ENCODE measurements at regions not wholly inside any gene's neighbourhood (a gene's known extent, or its start where the extent isn't known, plus 50 kb on each side); places are given as distances from the start of the nearest gene placed in this dataset.
"Not testable (repeated sequence)": the region's sequence is repeated elsewhere in the genome, so short reads cannot be mapped to it uniquely, and the experiment has no call there.

DNA sequence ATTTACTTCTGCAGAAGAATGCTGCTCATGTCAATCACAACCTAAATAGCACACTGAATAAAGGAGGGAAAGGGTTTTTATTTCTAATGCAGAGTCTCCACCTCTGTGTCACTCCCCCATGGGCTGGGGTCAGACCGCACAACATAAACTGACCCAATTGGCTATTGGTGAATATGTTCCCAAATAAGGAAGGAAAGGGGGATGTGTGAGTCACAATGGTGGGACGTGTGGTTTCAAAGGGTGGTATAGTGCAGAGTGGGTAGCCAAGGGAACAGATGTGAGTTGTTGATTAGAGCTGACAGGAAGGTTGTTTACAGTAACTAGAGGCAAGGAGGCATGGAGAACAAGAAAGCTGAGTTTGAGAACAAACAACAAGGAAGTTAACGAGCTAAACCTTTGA, 491.8 kb downstream of the ZPLD1 start:
- no peak for DNase-seq

GRCh38 chr3:102933377-102933776, 498.6 kb downstream of the ZPLD1 start:
- DNase-seq, result no peak

DNA sequence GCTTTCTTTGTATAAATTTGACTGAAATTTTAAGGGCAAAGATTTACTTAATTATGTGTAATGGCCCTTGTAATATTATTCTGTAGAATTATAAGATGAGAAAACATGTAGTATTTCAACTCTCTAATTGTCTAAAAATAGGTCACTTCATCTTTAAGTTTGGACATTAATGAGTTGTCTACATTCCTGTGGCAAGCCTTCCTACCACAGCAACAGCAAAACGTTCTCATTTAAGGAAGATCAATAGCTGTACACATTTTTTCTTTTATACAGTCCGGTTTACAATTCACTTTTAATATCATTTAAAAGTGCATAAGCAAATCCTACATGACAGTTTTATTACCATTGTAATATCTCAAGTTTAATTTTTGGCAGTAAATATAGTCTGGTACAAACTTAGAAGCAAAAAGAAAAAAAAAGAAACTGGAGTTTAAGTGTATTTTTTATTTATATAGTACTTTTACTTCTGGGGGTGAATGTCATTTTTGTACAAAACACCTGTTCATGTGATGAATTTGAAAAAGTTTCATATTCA, 501.8 kb downstream of the ZPLD1 start:
- no peak for DNase-seq

GRCh38 chr3:102941786-102942185, 507.0 kb downstream of the ZPLD1 start:
- DNase-seq, result no peak

DNA sequence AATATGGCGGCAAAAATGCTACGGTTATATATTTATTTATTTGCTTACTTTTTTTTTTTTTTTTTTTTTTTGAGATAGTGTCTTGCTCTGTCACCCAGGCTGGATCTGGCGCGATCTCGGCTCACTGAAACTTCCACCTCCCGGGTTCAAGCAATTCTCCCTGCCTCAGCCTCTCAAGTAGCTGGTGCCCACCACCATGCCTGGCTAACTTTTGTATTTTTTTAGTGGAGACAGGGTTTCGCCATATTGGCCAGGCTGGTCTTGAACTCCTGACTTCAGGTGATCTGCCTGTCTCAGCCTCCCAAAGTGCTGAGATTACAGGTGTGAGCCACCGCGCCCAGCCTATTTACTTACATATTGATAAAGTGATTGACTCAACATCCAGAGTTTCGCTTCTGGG, 511.6 kb downstream of the ZPLD1 start:
- DNase-seq, result not testable (repeated sequence)

- DNase-seq, result no peak
These were observed 537.5 kb downstream of the ZPLD1 start for GRCh38 chr3:102972350-102972749.

DNA sequence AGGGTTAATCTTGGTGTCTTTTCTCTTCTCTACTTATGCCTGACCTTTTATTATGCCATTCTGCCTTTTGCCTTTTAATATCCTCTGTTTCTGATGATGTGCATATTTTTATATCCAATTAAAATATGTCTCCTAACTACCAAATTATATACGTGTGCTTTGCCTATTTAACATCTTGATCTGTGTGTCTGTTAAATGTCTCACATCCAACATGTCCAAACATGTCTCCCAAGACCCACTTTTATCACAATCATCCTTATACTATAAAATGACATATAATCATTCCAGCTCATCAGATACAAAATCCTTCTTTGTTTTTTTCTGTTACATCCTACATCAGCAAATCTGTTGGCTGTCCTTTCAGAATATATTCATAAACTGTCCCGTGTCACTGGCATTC, 539.5 kb downstream of the ZPLD1 start:
- DNase-seq, result no peak

- no peak for DNase-seq
These were observed 544.4 kb downstream of the ZPLD1 start for GRCh38 chr3:102979191-102979590.

DNA sequence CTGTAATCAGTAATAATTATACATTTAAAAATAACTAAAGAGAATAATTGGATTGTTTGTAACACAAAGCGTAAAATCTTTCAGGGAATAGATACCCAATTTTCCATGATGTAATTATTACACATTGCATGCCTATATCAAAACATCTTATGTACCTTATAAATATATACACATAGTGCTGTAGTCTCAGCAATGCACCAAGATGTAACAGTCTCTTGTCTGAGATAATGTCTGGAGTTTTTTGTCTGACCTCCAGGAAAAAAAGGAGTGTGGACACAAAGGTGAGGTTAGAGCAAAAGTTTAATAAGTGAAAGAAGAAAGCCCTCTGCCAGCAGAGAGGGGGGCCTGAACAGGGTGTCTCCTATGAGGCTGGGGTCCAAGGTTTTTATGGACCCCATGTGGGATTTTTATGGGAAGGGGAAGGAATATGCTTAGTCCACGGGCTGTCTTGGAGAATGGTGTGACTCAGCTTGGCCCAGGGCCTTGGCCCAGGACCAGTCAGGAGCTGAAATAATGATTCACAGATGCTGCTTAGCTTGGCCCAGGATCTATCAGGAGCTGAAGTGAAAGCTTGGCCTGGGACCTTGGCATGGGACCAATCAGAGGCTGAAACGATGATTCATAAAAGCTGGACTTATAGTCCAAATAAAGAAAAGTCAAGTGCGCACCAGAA, 545.0 kb downstream of the ZPLD1 start:
- no peak for DNase-seq

GRCh38 chr3:102980355-102980696, 545.5 kb downstream of the ZPLD1 start:
- no peak for DNase-seq

GRCh38 chr3:103002425-103003176, 567.8 kb downstream of the ZPLD1 start:
- no peak for DNase-seq

DNA sequence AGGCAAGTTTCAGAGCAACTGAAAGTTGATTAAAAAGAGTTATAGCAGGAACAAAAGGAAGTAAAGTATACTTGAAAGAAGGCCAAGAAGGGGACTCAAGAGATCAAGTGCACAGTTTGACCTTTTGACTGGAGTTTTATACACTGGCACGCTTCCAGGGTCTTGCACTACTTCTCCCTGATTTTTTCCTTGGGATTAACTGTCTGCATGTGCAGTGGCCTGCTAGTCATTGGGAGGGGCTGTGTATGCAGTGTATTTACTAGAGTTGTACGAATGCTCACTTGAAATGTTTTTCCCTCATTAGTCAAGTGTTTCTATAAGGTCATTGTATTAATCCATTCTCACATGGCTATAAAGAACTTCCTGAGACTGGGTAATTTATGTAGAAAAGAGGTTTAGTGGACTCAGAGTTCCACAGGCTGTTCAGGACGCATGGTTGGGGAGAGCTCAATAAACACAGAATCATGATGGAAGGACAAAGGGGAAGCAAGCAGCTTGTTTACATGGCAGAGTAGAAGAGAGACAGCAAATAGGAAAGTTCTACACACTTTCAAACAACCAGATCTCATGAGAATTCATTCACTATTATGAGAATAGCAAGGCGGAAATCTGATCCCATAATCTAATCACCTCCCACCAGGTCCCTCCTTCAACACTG, 571.8 kb downstream of the ZPLD1 start:
- DNase-seq, result no peak

GRCh38 chr3:103009609-103010008, 574.8 kb downstream of the ZPLD1 start:
- DNase-seq, result no peak

GRCh38 chr3:103025880-103026279, 591.1 kb downstream of the ZPLD1 start:
- no peak for DNase-seq

GRCh38 chr3:103033841-103034240, 599.0 kb downstream of the ZPLD1 start:
- DNase-seq, result no peak

DNA sequence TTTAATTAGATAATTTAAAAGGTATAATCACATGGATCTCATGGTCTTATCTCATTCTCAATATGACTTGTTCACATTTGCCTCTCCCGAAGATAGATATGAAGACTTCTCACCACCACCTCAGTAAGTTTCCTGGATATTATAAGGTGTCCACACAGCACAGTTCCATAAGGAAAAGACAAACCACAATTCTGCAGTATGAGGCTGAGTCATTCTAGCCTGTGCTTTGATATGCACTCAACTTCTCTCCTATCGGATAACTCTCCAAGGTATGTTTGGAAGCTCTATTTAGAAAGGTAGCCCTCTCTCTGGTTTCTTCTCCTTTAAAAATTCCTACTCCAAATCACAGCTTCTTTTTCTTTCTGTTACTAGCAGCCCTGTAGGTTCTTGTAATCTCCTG, 612.8 kb downstream of the ZPLD1 start:
- no peak for DNase-seq

- no peak for DNase-seq
These were observed 613.4 kb downstream of the ZPLD1 start for GRCh38 chr3:103048068-103048722.

GRCh38 chr3:103052236-103052830, 617.5 kb downstream of the ZPLD1 start:
- no peak for DNase-seq

DNA sequence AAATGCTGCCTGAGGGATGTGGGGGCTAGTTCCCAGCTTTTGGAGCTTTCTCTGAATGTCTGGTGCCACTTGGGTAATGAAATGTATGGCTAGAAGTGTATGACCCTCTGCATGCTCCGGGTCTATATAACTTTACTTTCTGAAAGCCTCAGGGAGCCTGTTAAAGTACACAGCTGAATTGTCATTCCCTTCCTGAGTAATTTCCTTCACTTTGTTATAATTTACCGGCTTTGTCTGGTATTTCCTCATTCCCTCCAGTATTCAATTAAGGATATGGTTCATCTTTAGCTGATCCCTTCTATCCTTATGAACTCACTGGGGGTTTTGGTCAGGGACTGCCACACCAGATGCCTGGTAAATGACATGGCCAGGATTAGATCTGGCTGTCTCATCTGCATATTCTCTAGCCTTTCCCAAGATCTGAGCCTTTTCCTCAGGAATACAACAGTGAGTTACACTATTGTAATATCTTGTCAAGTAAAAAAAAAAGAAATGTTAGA, 620.3 kb downstream of the ZPLD1 start:
- DNase-seq, result no peak

DNA sequence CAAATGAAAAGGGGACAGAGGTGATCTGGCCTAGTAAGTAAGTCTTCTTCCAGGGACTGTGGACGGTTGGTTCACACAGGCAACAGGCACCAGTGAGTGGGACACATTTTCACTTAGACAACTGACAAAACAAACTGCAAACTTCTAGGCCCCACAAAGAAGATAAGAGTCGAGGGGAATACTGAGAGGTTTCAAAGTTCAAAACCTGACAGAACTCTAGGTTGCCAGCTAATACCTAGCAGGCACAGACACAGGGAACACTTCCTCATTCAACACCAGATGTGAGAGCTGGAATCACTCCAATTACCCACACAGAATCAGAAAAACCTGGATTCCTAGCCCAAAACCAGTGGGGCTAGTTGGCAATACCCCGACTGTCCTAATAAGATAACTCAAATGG, 621.7 kb downstream of the ZPLD1 start:
- DNase-seq, result no peak

DNA sequence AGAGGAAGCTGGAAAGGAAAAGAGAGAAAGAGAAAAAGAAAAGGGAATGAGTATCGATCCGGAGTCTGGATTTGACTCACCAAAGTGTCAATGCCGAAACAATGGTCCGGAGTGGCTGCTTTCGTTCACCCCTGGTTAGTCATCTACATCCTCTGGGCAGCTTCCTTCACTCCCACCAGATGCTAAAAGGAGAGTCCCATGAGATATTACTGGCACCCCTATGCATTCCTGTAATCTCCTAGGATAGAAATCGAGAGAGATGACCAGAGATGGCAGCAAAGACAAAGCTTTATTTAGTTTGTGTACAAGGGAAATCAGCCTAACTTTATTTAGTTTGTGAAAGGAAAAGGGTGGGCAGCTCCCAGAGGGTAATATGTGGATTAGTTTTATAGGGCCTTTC, 622.2 kb downstream of the ZPLD1 start:
- no peak for DNase-seq

- DNase-seq, result no peak
These were observed 622.7 kb downstream of the ZPLD1 start for GRCh38 chr3:103057487-103057886.

- no peak for DNase-seq
These were observed 624.6 kb downstream of the ZPLD1 start for GRCh38 chr3:103059432-103059831.

Data from stimulated activated CD4-positive, alpha-beta T cell treated with anti-CD3 and anti-CD28 coated beads, Interleukin-1b, Interleukin-23, amount 100 ng/mL, for 48 hours (primary cell).